IMR-90 (cell line): ENCODE measurements at regions not wholly inside any gene's neighbourhood (a gene's known extent, or its start where the extent isn't known, plus 50 kb on each side); places are given as distances from the start of the nearest gene placed in this dataset.
A peak's percentile ranks its signal among the peaks of the same experiment; 100 is the strongest.

Experiments
- ATAC-seq: fragments of 200-7000 bp; cut with Tn5 transposase; 2 replicates; pipeline ENCODE4 v1.9.1; 2020; ENCODE audit warnings: low read depth, mild to moderate bottlenecking, moderate library complexity
- BruUV-seq: library from RNA; stranded (reverse); fragments of 400-500 nt; replicated peaks from 2 replicates; lab custom pipeline; 2021; lab: Mats Ljungman, UMichigan
- CTCF ChIA-PET: fragments of 300-600 bp; formaldehyde crosslinking; extraction: SDS; loops from one replicate; lab custom pipeline; 2021; ENCODE audit warnings: antibody characterized with exemption; lab: Yijun Ruan, JAX
- POLR2A ChIA-PET: fragments of 300-600 bp; sonication (Branson Sonifier 250); formaldehyde crosslinking; loops from one replicate; lab custom pipeline; 2022; ENCODE audit warnings: antibody characterized with exemption; ENCODE audit not compliant: unreplicated experiment; lab: Charles Lee
- DNase-seq: peaks from one replicate; pipeline ENCODE4 v3.0.0; 2013
- H2AFZ ChIP-seq: replicated peaks from 2 replicates; pipeline ENCODE3; 2013; ENCODE audit warnings: low read length, mild to moderate bottlenecking; ENCODE audit not compliant: poor library complexity
- H2AK5ac ChIP-seq: 2 replicates; pipeline ENCODE4 v1.6.1; 2013; ENCODE audit warnings: low read depth, low read length, inconsistent platforms
- H2AK9ac ChIP-seq: replicated peaks from 2 replicates; pipeline ENCODE3; 2013; ENCODE audit warnings: mild to moderate bottlenecking, low read depth, low read length, moderate library complexity; ENCODE audit not compliant: poor library complexity
- H2BK120ac ChIP-seq: 2 replicates; pipeline ENCODE4 v1.6.1; 2013; ENCODE audit warnings: low read depth, low read length, inconsistent platforms
- H2BK15ac ChIP-seq: 3 replicates; pipeline ENCODE4 v1.6.1; 2013; ENCODE audit warnings: low read depth, low read length, inconsistent platforms
- H2BK20ac ChIP-seq: 2 replicates; pipeline ENCODE4 v1.6.1; 2013; ENCODE audit warnings: low read depth, mild to moderate bottlenecking, inconsistent platforms, low read length, moderate library complexity
- H2BK5ac ChIP-seq: 2 replicates; pipeline ENCODE4 v1.6.1; 2013; ENCODE audit warnings: mild to moderate bottlenecking, low read depth, low read length, inconsistent platforms; ENCODE audit not compliant: poor library complexity, severe bottlenecking
- H3K14ac ChIP-seq: replicated peaks from 2 replicates; pipeline ENCODE4 v1.6.1; 2013; ENCODE audit warnings: low read depth, low read length, inconsistent platforms
- H3K18ac ChIP-seq: 2 replicates; pipeline ENCODE4 v1.6.1; 2013; ENCODE audit warnings: low read depth, low read length, control low read depth
- H3K23ac ChIP-seq: 2 replicates; pipeline ENCODE4 v1.6.1; 2013; ENCODE audit warnings: low read depth, low read length, inconsistent platforms
- H3K27ac ChIP-seq: 2 replicates; pipeline ENCODE4 v1.5.1; 2013; ENCODE audit warnings: mild to moderate bottlenecking, control low read depth, low read length; ENCODE audit not compliant: insufficient read depth
- H3K27me3 ChIP-seq: 2 replicates; pipeline ENCODE4 v1.6.1; 2013; ENCODE audit warnings: low read length; ENCODE audit not compliant: control insufficient read depth, insufficient read depth
- H3K36me3 ChIP-seq: 2 replicates; pipeline ENCODE4 v1.6.1; 2013; ENCODE audit warnings: low read length, mixed read lengths; ENCODE audit not compliant: control insufficient read depth, insufficient read depth
- H3K4ac ChIP-seq: 2 replicates; pipeline ENCODE4 v1.6.1; 2013; ENCODE audit warnings: low read depth, low read length, inconsistent platforms
- H3K4me1 ChIP-seq: 2 replicates; pipeline ENCODE4 v1.6.1; 2013; ENCODE audit warnings: low read length, mixed read lengths; ENCODE audit not compliant: control insufficient read depth, insufficient read depth
- H3K4me2 ChIP-seq: 2 replicates; pipeline ENCODE4 v1.6.1; 2013; ENCODE audit warnings: low read depth, mild to moderate bottlenecking, control low read depth, low read length, moderate library complexity
- H3K4me3 ChIP-seq: 2 replicates; pipeline ENCODE4 v1.5.1; 2013; ENCODE audit warnings: low read depth, mild to moderate bottlenecking, control low read depth, low read length, moderate library complexity; ENCODE audit not compliant: insufficient read depth
- H3K56ac ChIP-seq: 2 replicates; pipeline ENCODE4 v1.6.1; 2013; ENCODE audit warnings: low read length, inconsistent platforms; ENCODE audit not compliant: insufficient read depth; ENCODE audit errors: extremely low read depth
- H3K79me1 ChIP-seq, 2 experiments: 2 replicates each; pipeline ENCODE4 v1.6.1; 2013; ENCODE audit warnings: low read length in 2 of 2, inconsistent platforms in 1 of 2, low read depth in 1 of 2
- H3K9ac ChIP-seq: 2 replicates; pipeline ENCODE4 v1.6.1; 2013; ENCODE audit warnings: low read depth, low read length, control low read depth
- H3K9me1 ChIP-seq: 2 replicates; pipeline ENCODE4 v1.6.1; 2013; ENCODE audit warnings: low read length, inconsistent platforms; ENCODE audit not compliant: insufficient read depth
- H3K9me3 ChIP-seq: 2 replicates; pipeline ENCODE4 v1.6.1; 2013; ENCODE audit warnings: low read length; ENCODE audit not compliant: control insufficient read depth, insufficient read depth
- H4K20me1 ChIP-seq: 2 replicates; pipeline ENCODE4 v1.6.1; 2013; ENCODE audit warnings: low read length, inconsistent platforms; ENCODE audit not compliant: insufficient read depth
- H4K5ac ChIP-seq: 2 replicates; pipeline ENCODE4 v1.6.1; 2013; ENCODE audit warnings: mild to moderate bottlenecking, low read depth, low read length, control low read depth
- H4K8ac ChIP-seq, 2 experiments: 2 replicates each; pipeline ENCODE4 v1.6.1; 2013; ENCODE audit warnings: low read depth in 2 of 2, low read length in 2 of 2, control low read depth in 1 of 2, inconsistent platforms in 1 of 2
- H4K91ac ChIP-seq: 2 replicates; pipeline ENCODE4 v1.6.1; 2013; ENCODE audit warnings: low read depth, low read length, inconsistent platforms; ENCODE audit not compliant: insufficient read depth
- POLR2A ChIP-seq: IDR thresholded peaks from 2 replicates; pipeline ENCODE4 v1.6.1; 2012; ENCODE audit warnings: mild to moderate bottlenecking, low read depth, low read length
- WGBS, 2 experiments: methylation state at CpG; one replicate each; pipeline versions ENCODE4 v1.1.5 to v1.1.7; 2013; ENCODE audit warnings: missing lambda C conversion rate in 2 of 2; ENCODE audit not compliant: insufficient read length in 1 of 2; ENCODE audit errors: extremely low coverage in 2 of 2; 5-methylcytosine and 5-hydroxymethylcytosine counted together
- dilution Hi-C: fragments of 300-500 bp; cut with HindIII; formaldehyde crosslinking; loops from one replicate; pipeline ENCODE4 v1.14.3; 2018; ENCODE audit warnings: low sequenced_read_pairs; ENCODE audit not compliant: unreplicated experiment
- in situ Hi-C: fragments of 300-500 bp; cut with MboI; formaldehyde crosslinking; loops from 3 replicates; pipeline ENCODE4 v1.14.3; 2019; ENCODE audit warnings: low sequenced_read_pairs, inconsistent platforms, mixed read lengths
- intact Hi-C: fragments of 100-400 bp; cut with micrococcal nuclease; formaldehyde crosslinking; loops from 2 replicates; pipeline ENCODE4 v1.10.0; 2022

- Histone ChIP-seq H2AK9ac (no peak overlapping the region), H2BK5ac (no peak overlapping the region), H2BK120ac (no peak overlapping the region), H3K79me1 (no peaks in the 10 kb centered on the region), H3K4me2 (no peak overlapping the region), H3K23ac (no peak overlapping the region), H3K36me3 (no peaks in the 10 kb centered on the region), H3K27me3 (no peaks in the 10 kb centered on the region), H4K91ac (no peak overlapping the region), H3K56ac (no peak overlapping the region), H3K4ac (no peak overlapping the region), H3K4me1 (no peaks in the 10 kb centered on the region), H4K20me1 (no peaks in the 10 kb centered on the region), H2AK5ac (no peak overlapping the region), H3K27ac (peak overlapping the region; percentile 37; the same call in 1 of the 2 replicates), H3K4me3 (no peak overlapping the region), H4K5ac (no peak overlapping the region; the same call in 1 of the 2 replicates), H3K18ac (peak overlapping the region; percentile 29; the same call in 1 of the 2 replicates), H3K9me3 (no peaks in the 10 kb centered on the region), H3K9me1 (no peaks in the 10 kb centered on the region), H4K8ac (no peak overlapping the region), H2BK20ac (no peak overlapping the region), H3K9ac (no peak overlapping the region), H2BK15ac (no peak overlapping the region), H3K14ac (no peak overlapping the region), H2AFZ (no peak overlapping the region)
- intact Hi-C loops (loop anchor here (5.0 to 10.0 kb wide), 2 partner anchors 380 to 907 kb away; partner anchors contain the start of gene FAT4), in situ Hi-C loops (no loop called here), dilution Hi-C loops (no loop called here)
- TF ChIP-seq POLR2A: no peak
- DNase-seq (no peak), ATAC-seq (peak; percentile 32; the same call in 1 of the 2 replicates)
- POLR2A ChIA-PET: no interaction called here
- BruUV-seq: no TSS peak
- no CpG with 5 or more reads among the region's 1 CpG for WGBS, 2 experiments
- CTCF ChIA-PET: no interaction called here
Measured at GRCh38 chr4:126221717-126222340, 907.1 kb downstream of the FAT4 start.
